NCI-H748 (cell line): ENCODE measurements at regions not wholly inside any gene's neighbourhood (a gene's known extent, or its start where the extent isn't known, plus 50 kb on each side); places are given as distances from the start of the nearest gene placed in this dataset.
"Not testable (repeated sequence)": the region's sequence is repeated elsewhere in the genome, so short reads cannot be mapped to it uniquely, and the experiment has no call there.

Source experiments
- DNase-seq: peaks from one replicate; lab custom pipeline; 2025; ENCODE audit not compliant: unreplicated experiment; lab: John Stamatoyannopoulos, UW

DNA sequence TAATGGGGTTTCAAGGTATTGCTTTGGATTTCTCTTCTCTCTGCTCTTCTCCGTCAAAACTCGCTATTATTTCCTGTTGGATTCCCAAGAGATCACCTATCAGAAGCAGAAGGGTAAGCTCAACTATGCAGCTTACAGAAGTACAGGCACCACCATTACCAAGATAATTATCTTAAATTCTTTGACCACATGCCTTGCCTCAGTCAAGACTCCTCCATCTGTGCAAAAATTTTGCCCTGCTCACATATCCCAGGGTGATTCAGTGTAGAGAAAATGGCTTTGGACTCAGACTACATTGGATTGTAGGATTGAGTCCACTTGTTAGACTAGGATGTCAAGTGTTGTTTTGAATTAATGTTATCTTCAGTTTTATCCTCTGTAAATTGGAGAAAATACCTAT lies 698.7 kb downstream of the TDRD15 start:
- no peak for DNase-seq

DNA sequence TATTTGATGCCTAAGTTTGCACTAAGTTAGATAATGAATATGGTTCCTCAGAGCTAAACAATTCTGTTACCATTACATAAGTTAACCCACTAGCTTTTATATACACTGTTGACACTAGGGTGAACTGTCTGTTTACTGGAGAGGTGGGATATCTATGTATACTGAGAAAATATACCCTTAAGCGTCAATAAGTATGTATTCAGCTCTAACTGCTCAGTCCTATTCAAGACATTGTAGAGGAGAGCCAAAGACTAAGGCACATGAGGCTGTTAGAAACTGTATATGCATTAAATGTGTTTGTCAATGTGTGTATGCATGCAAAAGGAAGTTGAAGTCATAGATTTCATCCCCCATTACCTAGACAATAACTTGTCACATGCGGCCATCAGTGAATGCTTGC lies 710.0 kb downstream of the TDRD15 start:
- DNase-seq = no peak

DNA sequence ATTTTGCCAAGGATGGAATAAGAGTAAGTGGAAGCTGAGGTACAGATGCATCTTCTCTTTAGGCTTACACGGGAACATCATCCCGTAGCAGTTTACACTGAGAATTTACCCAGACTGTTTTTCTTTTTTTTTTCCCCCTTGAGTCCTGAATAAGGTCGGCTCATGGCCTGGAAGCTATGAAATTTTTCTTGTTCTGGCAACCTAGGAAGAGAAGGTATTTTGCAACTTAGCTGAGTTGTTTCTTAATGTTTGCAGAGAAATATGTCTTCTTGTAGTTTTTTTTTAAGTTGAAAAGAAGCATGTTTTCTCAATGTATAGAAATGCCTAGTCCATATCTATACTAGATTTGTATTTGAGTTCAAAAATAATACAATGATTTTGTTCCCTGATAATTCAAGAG lies 712.5 kb downstream of the TDRD15 start:
- DNase-seq = no peak

DNA sequence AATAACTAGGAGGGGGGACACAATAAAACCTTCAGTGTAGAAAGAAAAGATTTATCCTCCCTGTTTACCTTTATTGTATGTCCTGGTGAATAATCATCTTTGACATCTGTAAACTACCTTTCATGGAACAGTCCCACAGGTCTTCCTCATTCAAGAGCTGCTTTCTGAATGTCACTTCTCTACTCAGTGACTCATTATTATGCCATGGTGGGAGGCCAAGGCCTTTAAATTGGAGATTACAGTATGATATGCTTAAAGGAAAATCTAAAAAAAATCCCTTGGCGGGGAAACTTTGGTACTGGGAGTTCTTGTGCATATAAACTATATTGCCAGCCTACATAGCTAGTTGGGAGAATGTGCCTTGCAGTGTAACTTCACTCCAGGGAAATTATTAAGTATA lies 713.0 kb downstream of the TDRD15 start:
- DNase-seq = no peak

DNA sequence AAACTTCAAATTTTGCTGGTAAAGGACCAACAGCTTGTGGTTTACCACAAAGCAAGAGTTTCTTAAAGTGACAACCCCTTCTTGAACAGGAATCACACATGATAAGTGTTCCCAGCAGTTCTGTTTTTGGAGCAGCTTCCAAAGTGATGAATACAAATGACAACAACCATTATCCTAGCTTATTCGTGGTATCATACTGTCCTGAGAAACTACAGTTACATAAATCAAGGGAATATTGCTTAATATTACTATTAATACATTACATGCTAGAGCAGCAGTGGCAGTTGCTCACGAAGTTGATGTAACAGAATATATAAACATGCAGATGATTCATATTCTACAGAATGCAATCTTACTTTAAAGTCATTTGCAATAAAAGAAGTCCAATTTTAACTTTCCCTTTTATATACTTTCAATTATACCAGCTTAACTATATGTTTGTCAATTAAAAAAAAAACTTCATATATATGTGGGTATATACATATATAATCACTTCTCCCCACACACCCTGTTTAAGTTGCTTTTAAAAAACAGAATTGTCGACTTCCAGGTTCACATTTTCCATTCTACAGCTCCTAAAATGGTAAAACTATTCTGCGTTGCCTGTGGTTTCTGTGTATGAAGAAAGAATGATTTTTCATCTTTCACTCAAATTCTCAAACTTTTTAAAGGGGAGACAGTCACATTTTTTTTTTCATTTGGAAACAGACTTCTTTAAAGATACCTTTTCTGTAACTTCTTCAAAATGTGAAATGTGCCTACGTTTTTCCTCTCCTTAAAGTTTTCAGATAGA lies 713.6 kb downstream of the TDRD15 start:
- DNase-seq = no peak

DNA sequence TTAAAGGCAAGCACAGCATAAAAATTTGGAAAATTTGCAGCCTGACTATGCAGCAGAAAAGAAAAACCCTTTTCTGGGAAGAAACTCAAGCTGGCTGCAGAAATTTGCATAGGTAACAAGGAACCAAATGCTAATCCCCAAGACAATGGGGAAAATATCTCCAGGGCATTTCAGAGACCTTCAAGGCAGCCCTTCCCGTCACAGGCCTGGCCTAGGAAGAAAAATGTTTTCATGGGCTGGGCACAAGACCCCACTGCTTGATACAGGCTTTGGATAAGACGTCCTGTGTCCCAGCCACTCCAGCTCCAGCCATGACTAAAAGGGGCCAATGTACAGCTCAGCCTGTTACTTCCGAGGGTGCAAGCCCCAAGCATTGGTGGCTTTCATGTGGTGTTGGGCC lies 717.6 kb downstream of the TDRD15 start:
- DNase-seq = no peak

DNA sequence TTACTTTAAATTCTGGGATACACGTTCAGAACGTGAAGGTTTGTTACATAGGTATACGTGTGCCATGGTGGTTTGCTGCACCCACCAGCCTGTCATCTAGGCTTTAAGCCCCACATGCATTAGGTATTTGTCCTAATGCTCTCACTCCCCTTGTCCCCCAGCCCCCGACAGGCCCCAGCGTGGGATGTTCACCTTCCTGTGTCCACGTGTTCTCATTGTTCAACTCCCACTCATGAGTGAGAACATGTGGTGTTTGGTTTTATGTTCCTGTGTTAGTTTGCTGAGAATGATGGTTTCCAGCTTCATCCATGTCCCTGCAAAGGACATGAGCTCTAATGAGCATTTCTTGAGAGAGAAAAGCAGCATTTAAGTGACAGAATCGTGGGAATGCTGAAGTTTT lies 726.6 kb downstream of the TDRD15 start:
- DNase-seq = not testable (repeated sequence)

DNA sequence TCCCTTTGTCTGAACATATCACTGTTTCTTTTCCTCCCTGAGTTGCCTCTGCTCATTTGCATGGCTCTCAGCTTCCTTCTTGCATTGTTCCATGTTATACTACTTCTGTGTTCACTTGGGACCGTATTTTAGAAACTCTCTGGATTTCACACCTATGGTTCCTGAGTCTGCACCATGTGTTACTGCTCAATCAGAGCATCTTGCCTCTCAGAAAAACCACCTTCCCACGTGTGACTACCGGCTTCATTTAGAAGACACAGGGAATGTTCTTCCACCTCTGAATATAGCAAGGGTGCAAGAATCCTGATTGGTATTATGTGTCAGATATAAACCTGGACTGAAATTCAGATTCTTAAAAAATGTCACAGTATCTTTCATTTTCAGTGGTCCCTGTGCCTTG lies 731.2 kb downstream of the TDRD15 start:
- no peak for DNase-seq

DNA sequence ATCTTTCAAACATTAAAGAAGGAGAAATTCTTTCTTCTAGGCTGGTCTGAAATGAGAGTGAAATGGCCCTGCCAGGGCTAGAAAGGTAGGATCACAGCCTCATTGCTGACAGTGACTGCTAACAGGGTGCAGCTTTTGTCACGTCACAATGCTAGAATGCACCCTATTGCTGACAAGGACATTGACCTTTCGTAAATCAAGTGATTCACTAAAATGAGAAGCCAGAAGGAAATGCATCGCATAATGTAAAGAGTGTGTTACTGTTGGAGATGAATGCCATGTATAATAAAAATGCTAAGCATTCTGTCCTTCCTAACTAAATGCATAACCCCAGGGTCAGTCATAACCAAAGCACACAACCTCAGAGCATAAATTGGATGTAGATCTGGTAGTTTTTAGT lies 732.9 kb downstream of the TDRD15 start:
- DNase-seq = no peak

DNA sequence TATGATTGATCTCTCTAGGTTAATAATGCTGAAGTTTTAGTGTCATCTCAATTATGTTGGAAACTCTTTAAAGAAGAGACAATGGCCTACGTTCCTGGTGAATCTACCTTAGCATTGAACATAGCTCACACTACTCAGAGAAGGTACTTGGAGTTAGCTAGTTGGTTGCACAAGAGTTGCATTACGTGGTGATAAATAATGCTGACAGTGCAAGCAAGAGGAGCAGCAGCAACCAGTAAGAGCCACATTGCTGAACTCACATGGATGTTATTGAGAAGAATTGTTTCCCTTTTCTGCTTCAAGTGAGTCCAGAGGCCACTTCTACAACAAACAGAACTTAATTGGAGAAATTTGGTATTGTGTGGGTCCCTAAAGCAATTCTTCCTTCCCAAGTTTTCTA lies 737.1 kb downstream of the TDRD15 start:
- no peak for DNase-seq

DNA sequence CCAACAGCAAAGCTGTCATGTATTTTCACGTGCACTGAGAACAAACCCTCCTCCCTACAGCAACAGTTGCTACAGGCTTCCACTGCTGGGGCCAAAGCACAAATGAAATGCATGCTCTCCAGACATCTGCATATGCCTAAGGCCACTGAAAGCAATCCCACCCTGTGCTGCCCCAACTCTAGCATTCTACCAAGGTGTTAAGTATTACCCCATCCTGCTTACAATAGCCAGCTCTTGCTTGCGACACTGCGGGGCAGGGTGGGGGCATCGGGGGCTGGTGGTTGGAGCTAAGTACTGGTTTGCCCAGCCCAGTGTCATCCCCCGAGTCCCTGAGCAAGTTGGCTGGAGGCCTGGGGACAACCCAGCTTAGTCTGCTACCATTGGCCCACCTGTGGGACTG lies 742.5 kb downstream of the TDRD15 start:
- DNase-seq = no peak

DNA sequence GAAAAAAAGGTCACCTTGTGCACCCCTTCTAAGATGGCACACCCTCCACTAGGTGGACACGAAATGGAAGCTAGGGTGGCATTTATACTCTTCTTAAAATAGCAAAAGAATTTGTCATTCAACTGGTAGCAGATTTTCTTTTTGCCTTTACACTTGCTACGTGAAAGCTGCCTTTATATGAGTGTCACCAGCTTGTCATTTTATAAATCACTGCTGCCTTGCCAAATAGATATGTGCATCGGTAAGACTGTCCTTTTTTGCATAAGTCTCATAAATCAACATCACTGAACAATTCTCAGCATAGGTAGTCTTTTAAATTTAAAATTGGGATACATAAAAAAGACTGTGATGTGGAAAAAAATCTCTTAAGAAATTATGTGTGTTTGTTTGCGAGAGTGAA lies 764.1 kb downstream of the TDRD15 start:
- no peak for DNase-seq

DNA sequence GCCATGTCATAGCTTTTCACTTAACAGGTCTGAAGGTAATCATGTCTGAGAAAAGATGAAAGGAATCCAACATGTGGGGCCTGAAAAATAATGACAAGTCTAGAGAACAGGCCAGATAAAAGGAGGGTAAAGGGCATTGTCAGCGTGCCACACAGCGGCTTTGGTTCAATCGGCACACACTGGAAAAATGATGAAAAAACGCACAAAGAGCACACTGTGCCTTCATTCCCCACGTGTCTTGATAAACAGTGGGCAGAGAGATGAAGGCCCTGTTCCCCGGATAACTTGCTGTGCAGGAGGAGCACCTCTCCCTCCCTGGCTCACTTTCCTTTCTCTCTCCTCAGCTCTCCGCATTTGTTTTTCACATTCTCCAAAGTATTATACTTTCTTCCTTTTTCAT lies 766.3 kb downstream of the TDRD15 start:
- no peak for DNase-seq

DNA sequence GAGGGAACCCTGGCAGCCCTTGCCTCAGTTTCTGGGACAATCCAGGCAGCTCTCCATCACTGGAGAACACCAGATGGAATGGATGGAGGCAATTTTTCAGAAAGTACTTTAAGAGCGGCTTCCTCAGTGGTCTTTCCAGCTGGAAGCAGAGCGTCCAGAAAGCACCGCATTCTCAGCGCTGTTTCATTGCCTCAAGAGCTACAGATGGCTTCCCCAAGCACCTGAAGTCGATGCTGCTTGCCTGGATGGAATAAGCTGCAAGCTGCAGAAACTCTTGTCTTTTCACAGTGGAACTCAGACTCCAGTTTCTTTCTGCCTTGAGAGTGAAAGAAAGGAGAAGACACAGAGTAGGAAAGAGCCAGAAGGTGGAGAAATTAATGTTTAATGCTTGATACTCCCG lies 766.9 kb downstream of the TDRD15 start:
- DNase-seq = no peak

DNA sequence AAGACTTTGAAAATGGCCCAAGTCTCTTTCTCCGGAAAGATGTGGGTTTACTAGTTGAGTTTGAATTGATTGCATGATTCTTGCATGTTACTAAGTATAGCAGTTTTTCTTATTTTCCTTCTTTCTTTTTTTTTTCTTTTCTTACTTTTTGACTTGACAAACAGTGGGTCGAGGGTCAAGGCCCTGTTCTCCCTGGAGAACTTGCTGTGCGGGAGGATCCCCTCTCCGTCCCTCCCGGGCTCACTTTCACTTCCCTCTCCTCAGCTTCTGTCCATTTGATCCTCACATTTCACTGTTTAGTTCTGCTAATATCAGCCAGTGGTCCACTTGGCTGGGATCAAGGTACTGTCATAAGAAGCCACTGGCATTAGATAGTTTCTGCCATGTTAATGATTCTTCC lies 767.4 kb downstream of the TDRD15 start:
- no peak for DNase-seq

DNA sequence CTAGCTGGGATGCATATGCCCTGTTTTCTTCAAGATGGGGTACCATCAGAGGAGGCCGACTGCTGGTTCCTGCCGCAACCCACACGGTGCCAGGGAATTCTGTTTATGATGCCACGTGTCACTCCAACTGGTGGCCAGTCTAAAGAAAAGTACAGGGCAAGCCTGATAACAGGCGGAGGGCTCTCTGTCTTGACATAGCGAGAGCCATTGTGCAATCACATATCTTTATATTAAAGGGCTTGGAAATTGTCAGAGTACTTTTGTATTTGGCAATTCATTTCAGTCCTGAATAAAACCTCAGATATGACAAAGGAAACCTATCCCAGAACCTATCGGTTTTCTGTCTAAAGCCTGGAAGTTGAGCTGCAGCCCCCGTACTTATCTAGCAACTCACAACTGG lies 768.4 kb downstream of the TDRD15 start:
- DNase-seq = no peak

DNA sequence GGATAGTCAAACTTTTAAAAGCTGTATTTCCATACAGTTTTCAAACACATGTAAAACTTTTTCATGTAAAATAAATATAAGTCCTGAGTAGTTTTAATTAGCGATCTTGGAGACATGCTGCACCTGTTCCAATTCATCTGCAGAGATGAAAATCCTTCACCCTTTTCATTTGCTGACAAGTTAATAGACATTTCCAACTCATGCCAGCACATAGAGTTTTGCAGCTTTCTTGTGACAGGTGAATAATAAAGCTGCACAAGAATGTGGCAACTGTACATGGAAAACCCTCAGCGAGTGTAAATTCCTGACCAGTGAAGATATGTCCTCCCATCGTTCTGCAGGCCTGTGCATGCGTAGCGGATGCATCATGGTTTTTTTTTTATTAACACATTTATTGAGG lies 771.4 kb downstream of the TDRD15 start:
- no peak for DNase-seq

DNA sequence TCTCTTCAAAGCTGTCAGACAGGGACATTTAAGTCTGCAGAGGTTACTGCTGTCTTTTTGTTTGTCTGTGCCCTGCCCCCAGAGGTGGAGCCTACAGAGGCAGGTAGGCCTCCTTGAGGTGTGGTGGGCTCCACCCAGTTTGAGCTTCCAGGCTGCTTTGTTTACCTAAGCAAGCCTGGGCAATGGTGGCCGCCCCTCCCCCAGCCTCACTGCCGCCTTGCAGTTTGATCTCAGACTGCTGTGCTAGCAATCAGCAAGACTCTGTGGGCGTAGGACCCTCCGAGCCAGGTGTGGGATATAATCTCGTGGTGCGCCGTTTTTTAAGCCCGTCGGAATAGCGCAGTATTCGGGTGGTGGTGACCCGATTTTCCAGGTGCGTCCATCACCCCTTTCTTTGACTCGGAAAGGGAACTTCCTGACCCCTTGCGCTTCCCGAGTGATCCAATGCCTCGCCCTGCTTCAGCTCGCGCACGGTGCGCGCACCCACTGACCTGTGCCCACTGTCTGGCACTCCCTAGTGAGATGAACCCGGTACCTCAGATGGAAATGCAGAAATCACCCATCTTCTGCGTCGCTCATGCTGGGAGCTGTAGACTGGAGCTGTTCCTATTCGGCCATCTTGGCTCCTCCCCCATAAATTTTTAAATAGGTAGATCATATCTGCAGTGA lies 785.1 kb downstream of the TDRD15 start:
- not testable (repeated sequence) for DNase-seq

DNA sequence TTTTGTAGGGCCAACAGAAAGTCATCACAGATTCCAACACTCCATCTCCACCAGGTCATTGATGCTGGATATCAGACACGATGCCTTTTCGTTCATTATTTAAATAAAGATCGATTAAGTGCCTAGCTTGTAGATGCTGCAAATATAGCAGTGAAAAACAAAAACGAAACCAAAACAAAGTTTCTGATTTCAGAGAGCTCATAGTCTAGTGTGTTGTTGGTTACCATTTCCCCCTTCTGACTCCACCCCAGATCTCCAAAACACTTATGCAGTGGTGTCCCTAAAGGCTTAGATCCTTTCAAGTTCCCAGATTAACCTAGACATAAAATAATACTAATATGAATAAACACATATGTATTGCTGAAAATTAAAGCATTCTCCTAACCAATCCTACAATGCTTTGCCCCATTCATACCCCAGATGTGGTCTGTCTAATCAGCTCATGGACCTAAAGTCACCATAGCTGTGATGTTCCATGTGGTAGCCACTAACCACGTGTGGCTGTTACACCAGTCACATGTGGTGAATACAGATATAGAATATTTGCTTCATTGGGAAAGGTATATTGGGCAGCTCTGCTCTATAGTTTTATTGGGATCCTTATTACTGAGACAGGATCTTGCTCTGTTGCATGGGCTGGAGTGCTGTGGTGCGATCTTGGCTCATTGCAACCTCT lies 787.2 kb downstream of the TDRD15 start:
- DNase-seq = no peak

DNA sequence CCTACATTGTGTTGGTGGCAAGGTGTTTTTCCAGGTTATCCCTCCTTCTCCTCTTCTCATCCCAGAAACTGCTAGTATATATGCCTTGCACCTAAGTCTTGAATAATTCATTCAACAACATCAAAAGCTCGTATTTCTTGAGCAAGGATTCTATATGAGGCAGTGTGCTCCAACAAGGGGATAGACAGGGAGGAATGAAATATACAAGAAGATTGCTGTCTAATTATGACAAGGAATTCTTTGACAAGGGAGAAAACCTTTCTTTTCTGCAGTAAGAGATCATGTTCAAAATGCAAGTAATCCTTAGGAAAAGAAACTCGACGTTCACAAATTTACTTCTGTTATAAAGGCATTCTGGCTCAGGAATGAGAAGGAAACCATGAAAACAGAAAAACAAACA lies 788.6 kb downstream of the TDRD15 start:
- no peak for DNase-seq

DNA sequence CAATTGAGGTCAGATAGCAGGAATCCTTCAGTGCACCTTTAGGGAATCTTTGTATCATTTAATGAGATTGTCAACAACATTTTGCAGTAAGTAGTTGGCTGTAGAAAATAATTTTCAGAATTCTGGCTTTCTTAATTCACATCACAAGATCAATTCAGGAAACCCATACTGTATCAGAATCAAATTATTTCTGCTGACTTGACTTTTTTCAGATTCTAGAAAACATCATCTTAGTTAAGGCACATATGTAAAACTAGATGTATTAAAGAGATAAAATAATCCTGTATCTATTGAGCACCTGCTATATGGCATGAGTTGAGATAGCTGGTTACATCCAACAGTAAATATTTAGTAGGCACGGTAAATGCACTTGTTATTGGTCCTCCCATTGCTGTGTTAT lies 791.4 kb downstream of the TDRD15 start:
- no peak for DNase-seq

DNA sequence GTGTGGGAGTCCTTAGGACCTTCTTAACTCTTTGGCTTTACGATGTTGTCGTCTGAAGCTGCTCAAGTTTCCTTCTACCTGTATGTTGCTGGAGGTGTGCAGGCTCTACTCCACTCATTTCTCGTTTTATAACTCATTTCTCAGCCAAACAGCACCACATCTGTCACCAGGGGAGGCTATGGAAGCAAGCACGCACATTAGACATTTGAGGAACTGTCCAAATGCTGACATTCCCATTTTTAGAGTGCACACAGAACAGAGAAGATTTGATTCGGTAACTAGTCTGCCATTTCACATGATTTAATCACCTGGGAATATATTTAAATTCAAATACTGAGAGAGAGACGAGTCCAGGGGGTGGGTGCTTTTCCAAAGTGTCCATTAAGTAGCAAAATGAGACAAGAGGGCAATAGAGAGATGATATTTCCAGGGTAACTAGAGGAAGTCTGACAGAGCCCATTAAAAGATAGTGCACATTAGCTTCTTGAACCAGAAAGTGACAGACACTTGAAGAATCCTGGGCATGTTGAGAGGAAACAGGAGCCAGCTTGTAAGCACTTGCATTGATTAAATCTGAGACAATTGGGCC lies 793.3 kb downstream of the TDRD15 start:
- DNase-seq = no peak
